Hematopoietic multipotent progenitor cell treated with erythropoietin and hydrocortisone succinate and interleukin-3 and kit ligand, for 8 days (in vitro differentiated cells): ENCODE measurements at regions not wholly inside any gene's neighbourhood (a gene's known extent, or its start where the extent isn't known, plus 50 kb on each side); places are given as distances from the start of the nearest gene placed in this dataset.
"Not testable (repeated sequence)": the region's sequence is repeated elsewhere in the genome, so short reads cannot be mapped to it uniquely, and the experiment has no call there.

Experiments
- DNase-seq: peaks from one replicate; pipeline ENCODE4 v3.0.0-alpha.2; 2015

- no peak for DNase-seq
Observed at GRCh38 chr6:15897063-15897876, 231.6 kb upstream of the MYLIP start.

- no peak for DNase-seq
Observed at GRCh38 chr6:15894973-15895725, 232.3 kb upstream of the DTNBP1 start.

GRCh38 chr6:15893556-15894253, 230.9 kb upstream of the DTNBP1 start:
- peak; percentile 77 for DNase-seq

GRCh38 chr6:15892369-15892768, 229.5 kb upstream of the DTNBP1 start:
- DNase-seq: no peak

- no peak for DNase-seq
Observed at GRCh38 chr6:15888798-15889772, 226.3 kb upstream of the DTNBP1 start.

GRCh38 chr6:15887491-15888461, 224.9 kb upstream of the DTNBP1 start:
- no peak for DNase-seq

GRCh38 chr6:15885624-15886023, 222.8 kb upstream of the DTNBP1 start:
- DNase-seq: no peak

GRCh38 chr6:15883593-15883992, 220.8 kb upstream of the DTNBP1 start:
- DNase-seq: not testable (repeated sequence)

- DNase-seq: no peak
Observed at GRCh38 chr6:15882915-15883314, 220.1 kb upstream of the DTNBP1 start.

- DNase-seq: no peak
Observed at GRCh38 chr6:15882345-15882744, 219.5 kb upstream of the DTNBP1 start.

- DNase-seq: no peak
Observed at GRCh38 chr6:15881150-15881549, 218.3 kb upstream of the DTNBP1 start.

GRCh38 chr6:15880262-15880973, 217.6 kb upstream of the DTNBP1 start:
- DNase-seq: no peak

- peak; percentile 70 for DNase-seq
Observed at GRCh38 chr6:15879371-15880261, 216.8 kb upstream of the DTNBP1 start.

GRCh38 chr6:15877231-15877630, 214.4 kb upstream of the DTNBP1 start:
- DNase-seq: no peak

- DNase-seq: no peak
Observed at GRCh38 chr6:15876406-15876805, 213.6 kb upstream of the DTNBP1 start.

- no peak for DNase-seq
Observed at GRCh38 chr6:15875797-15876196, 213.0 kb upstream of the DTNBP1 start.

- DNase-seq: no peak
Observed at GRCh38 chr6:15874821-15875220, 212.0 kb upstream of the DTNBP1 start.

GRCh38 chr6:15874326-15874725, 211.5 kb upstream of the DTNBP1 start:
- DNase-seq: no peak
